Testis (tissue), 2 donors: ENCODE measurements at regions not wholly inside any gene's neighbourhood (a gene's known extent, or its start where the extent isn't known, plus 50 kb on each side); places are given as distances from the start of the nearest gene placed in this dataset.

ENCODE experiments used
- CTCF ChIP-seq, 3 experiments: fragments of 450-650 bp in 2 of 3; fragments of 200-600 bp in 1 of 3; sonication (generic) in 1 of 3; IDR thresholded peaks; one replicate each; pipeline ENCODE4 v1.5.1; 2016 to 2019; ENCODE audit warnings: antibody characterized with exemption in 3 of 3, mild to moderate bottlenecking in 2 of 3, moderate library complexity in 1 of 3
- POLR2A ChIP-seq: fragments of 450-650 bp; IDR thresholded peaks from one replicate; pipeline ENCODE4 v1.6.1; 2017; ENCODE audit warnings: antibody characterized with exemption, mild to moderate bottlenecking, moderate library complexity

GRCh38 chr6:120771019-120771418 is 563.3 kb downstream of the TBC1D32 start:
- TF ChIP-seq CTCF (IDR thresholded peaks at IDR 0.05) (no peak), POLR2A (no peak)
